GM21423 (cell line): ENCODE measurements at regions not wholly inside any gene's neighbourhood (a gene's known extent, or its start where the extent isn't known, plus 50 kb on each side); places are given as distances from the start of the nearest gene placed in this dataset.

ENCODE experiments used
- ATAC-seq: cut with Tn5 transposase; IDR thresholded peaks from one replicate; pipeline ENCODE4 v1.9.1; 2021; ENCODE audit warnings: mild to moderate bottlenecking, moderate library complexity; ENCODE audit not compliant: unreplicated experiment

- no peak for ATAC-seq
Measured at GRCh38 chr2:222146488-222146887, 152.3 kb downstream of the PAX3 start.

- no peak for ATAC-seq
Measured at GRCh38 chr2:222142027-222142426, 156.8 kb downstream of the PAX3 start.

- ATAC-seq = no peak
Measured at GRCh38 chr2:222136106-222136630, 162.6 kb downstream of the PAX3 start.

GRCh38 chr2:222134654-222135053, 164.1 kb downstream of the PAX3 start:
- ATAC-seq = no peak

- no peak for ATAC-seq
Measured at GRCh38 chr2:222133897-222134296, 164.9 kb downstream of the PAX3 start.

- no peak for ATAC-seq
Measured at GRCh38 chr2:222130855-222131254, 167.9 kb downstream of the PAX3 start.

- no peak for ATAC-seq
Measured at GRCh38 chr2:222127660-222128059, 171.1 kb downstream of the PAX3 start.

GRCh38 chr2:222120933-222121332, 177.9 kb downstream of the PAX3 start:
- ATAC-seq = no peak

GRCh38 chr2:222115296-222115695, 183.5 kb downstream of the PAX3 start:
- ATAC-seq = no peak

GRCh38 chr2:222108957-222109585, 189.7 kb downstream of the PAX3 start:
- no peak for ATAC-seq

- ATAC-seq = no peak
Measured at GRCh38 chr2:222108497-222108896, 190.3 kb downstream of the PAX3 start.

- no peak for ATAC-seq
Measured at GRCh38 chr2:222105046-222105445, 193.8 kb downstream of the PAX3 start.

- no peak for ATAC-seq
Measured at GRCh38 chr2:222102575-222103349, 196.0 kb downstream of the PAX3 start.

GRCh38 chr2:222100704-222101699, 197.8 kb downstream of the PAX3 start:
- ATAC-seq = no peak

- no peak for ATAC-seq
Measured at GRCh38 chr2:222088561-222088960, 210.2 kb downstream of the PAX3 start.

GRCh38 chr2:222087998-222088397, 210.8 kb downstream of the PAX3 start:
- no peak for ATAC-seq

- no peak for ATAC-seq
Measured at GRCh38 chr2:222082201-222082600, 216.6 kb downstream of the PAX3 start.

- no peak for ATAC-seq
Measured at GRCh38 chr2:222080141-222080540, 218.7 kb downstream of the PAX3 start.

GRCh38 chr2:222076973-222077690, 221.7 kb downstream of the PAX3 start:
- no peak for ATAC-seq

- ATAC-seq = no peak
Measured at GRCh38 chr2:222074674-222075073, 224.1 kb downstream of the PAX3 start.
